GM12872 (cell line): ENCODE measurements at regions not wholly inside any gene's neighbourhood (a gene's known extent, or its start where the extent isn't known, plus 50 kb on each side); places are given as distances from the start of the nearest gene placed in this dataset.

Experiments
- TF ChIP-seq, protein P1 (sequence below): IDR thresholded peaks from 3 replicates; pipeline ENCODE4 v1.5.1; 2011; ENCODE audit warnings: low read depth, mild to moderate bottlenecking, low read length, moderate library complexity; ENCODE audit not compliant: insufficient read depth

- TF ChIP-seq, protein P1, sequence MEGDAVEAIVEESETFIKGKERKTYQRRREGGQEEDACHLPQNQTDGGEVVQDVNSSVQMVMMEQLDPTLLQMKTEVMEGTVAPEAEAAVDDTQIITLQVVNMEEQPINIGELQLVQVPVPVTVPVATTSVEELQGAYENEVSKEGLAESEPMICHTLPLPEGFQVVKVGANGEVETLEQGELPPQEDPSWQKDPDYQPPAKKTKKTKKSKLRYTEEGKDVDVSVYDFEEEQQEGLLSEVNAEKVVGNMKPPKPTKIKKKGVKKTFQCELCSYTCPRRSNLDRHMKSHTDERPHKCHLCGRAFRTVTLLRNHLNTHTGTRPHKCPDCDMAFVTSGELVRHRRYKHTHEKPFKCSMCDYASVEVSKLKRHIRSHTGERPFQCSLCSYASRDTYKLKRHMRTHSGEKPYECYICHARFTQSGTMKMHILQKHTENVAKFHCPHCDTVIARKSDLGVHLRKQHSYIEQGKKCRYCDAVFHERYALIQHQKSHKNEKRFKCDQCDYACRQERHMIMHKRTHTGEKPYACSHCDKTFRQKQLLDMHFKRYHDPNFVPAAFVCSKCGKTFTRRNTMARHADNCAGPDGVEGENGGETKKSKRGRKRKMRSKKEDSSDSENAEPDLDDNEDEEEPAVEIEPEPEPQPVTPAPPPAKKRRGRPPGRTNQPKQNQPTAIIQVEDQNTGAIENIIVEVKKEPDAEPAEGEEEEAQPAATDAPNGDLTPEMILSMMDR, result no peak
These were observed 297.9 kb downstream of the GATA3 start for GRCh38 chr10:8352171-8353075.

- TF ChIP-seq, protein P1, result no peak
These were observed 301.8 kb downstream of the GATA3 start for GRCh38 chr10:8356283-8356682.

DNA sequence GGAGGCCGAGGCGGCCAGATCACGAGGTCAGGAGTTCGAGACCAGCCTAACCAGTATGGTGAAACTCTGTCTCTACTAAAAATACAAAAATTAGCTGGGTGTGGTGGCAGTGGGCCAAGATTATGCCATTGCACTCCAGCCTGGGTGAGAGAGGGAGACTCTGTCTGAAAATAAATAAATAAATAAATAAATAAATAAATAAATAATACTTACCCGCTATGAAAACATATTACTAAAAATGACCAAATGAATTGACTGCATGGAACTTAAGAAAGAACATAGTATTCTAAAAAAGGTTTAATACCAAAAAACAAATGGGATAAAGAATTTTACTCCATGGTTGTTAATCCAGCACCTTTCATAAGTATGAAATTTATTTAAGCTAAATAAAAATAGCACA lies 305.0 kb downstream of the GATA3 start:
- TF ChIP-seq, protein P1, result no peak

DNA sequence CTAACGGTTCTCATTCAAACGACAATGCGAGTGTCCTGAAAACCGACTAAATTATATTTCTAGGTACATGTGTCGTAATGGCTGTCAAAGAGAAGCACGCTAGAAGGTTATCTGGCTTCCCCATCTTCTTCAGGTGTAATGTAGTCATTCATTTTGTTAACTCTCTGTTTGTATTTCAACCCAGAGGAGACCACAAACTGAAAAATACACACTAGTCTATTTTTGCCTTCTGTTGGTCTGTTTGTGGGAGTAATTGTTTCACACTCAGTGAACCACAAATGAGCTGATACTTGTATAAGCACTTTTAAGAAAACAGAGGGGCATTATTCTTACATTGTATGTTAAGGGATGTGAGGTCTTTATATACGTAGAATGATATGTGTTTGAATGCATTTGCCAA lies 305.9 kb downstream of the GATA3 start:
- TF ChIP-seq, protein P1, result no peak

DNA sequence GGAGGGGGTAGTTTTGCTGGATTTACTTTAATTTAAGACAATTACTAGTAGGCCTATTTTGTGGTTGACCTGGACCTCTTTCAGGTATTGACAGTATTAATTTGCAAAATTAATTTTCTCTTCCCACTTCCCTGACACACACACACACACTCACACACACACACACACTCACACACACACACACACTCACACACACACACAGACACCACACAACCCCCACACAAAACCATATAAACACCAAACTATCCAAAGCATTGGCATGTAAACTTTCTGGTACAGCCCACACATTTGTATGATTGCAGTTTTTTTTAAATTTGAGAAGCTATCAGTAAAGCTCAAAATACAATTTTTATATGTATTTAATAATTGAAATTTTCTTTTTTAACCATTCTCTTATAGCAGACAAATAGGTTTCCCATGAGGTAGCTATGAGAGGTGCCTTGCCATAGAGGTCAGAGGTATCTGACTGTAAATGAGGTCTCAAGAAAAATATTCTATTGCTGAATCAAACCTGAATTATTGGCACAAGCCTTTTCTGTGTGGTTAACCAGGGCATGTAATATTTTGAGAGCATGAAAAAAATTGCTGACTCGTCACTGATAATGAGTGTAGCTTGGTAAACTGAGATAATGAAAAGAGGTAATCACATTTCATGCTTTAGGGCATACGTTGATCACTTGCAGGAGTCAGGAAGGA lies 306.5 kb downstream of the GATA3 start:
- TF ChIP-seq, protein P1, result no peak

DNA sequence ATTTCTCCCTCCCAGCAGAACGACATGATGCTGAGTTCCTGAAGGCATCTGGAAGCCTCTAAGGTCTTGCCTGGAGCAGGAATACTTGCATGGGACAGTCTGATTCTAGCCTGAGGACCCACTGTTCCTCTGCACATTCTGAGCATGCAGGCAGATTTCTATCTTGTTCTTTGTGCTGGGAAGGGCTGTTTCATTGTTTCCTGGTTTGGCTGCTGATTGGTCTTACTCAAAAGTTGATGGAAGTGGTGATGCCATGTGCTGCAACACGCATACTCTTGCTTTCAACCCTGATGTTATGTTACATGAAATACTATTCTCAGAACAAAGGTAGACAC lies 307.0 kb downstream of the GATA3 start:
- TF ChIP-seq, protein P1, result no peak
